ENCODE measurements at regions not wholly inside any gene's neighbourhood (a gene's known extent, or its start where the extent isn't known, plus 50 kb on each side); places are given as distances from the start of the nearest gene placed in this dataset.

- TF ChIP-seq CTCF (IDR thresholded peaks at IDR 0.05; ENCODE audit: control insufficient read depth, insufficient read depth, low read depth, low read length, missing control alignments) = no peak
- no peak for DNase-seq (ENCODE audit: low read depth)
These were observed 208.4 kb downstream of the INSIG2 start for GRCh38 chr2:118296663-118297062.

GRCh38 chr2:118295592-118296390, 207.5 kb downstream of the INSIG2 start:
- TF ChIP-seq CTCF (IDR thresholded peaks at IDR 0.05; ENCODE audit: control insufficient read depth, insufficient read depth, low read depth, low read length, missing control alignments) = no peak
- no peak for DNase-seq (ENCODE audit: low read depth)

More at GRCh38 chr2:118296663-118297062, 208.4 kb downstream of the INSIG2 start:
- no peak overlapping the region for H3K4me3 ChIP-seq (ENCODE audit: control insufficient read depth, low read depth, low read length)

GRCh38 chr2:118294063-118294462, 205.8 kb downstream of the INSIG2 start:
- no peak for DNase-seq (ENCODE audit: low read depth)
- no peak overlapping the region for H3K4me3 ChIP-seq (ENCODE audit: control insufficient read depth, low read depth, low read length)
- TF ChIP-seq CTCF (IDR thresholded peaks at IDR 0.05; ENCODE audit: control insufficient read depth, insufficient read depth, low read depth, low read length, missing control alignments) = no peak

More at GRCh38 chr2:118295592-118296390, 207.5 kb downstream of the INSIG2 start:
- no peak overlapping the region for H3K4me3 ChIP-seq (ENCODE audit: control insufficient read depth, low read depth, low read length)

GRCh38 chr2:118292991-118293390, 204.7 kb downstream of the INSIG2 start:
- DNase-seq (ENCODE audit: low read depth) = peak; percentile 23
- no peak for TF ChIP-seq CTCF (IDR thresholded peaks at IDR 0.05; ENCODE audit: control insufficient read depth, insufficient read depth, low read depth, low read length, missing control alignments)
- no peak overlapping the region for H3K4me3 ChIP-seq (ENCODE audit: control insufficient read depth, low read depth, low read length)

- DNase-seq (ENCODE audit: low read depth) = no peak
- TF ChIP-seq CTCF (IDR thresholded peaks at IDR 0.05; ENCODE audit: control insufficient read depth, insufficient read depth, low read depth, low read length, missing control alignments) = no peak
- no peak overlapping the region for H3K4me3 ChIP-seq (ENCODE audit: control insufficient read depth, low read depth, low read length)
These were observed 203.1 kb downstream of the INSIG2 start for GRCh38 chr2:118291251-118291880.

GRCh38 chr2:118290411-118291250, 202.4 kb downstream of the INSIG2 start:
- DNase-seq (ENCODE audit: low read depth) = no peak
- H3K4me3 ChIP-seq (ENCODE audit: control insufficient read depth, low read depth, low read length) = no peak overlapping the region
- no peak for TF ChIP-seq CTCF (IDR thresholded peaks at IDR 0.05; ENCODE audit: control insufficient read depth, insufficient read depth, low read depth, low read length, missing control alignments)

Measured in AG09309 (cell line).